ENCODE measurements at regions not wholly inside any gene's neighbourhood (a gene's known extent, or its start where the extent isn't known, plus 50 kb on each side); places are given as distances from the start of the nearest gene placed in this dataset.

- no peaks in the 10 kb centered on the region for H3K4me1 ChIP-seq
- H3K9me3 ChIP-seq = no peaks in the 10 kb centered on the region
- DNase-seq = no peak
- no peaks in the 10 kb centered on the region for H3K27me3 ChIP-seq
- no peak overlapping the region for H3K9ac ChIP-seq (ENCODE audit: low read depth in 2 of 2, low read length in 2 of 2)
- intact Hi-C loops (cut with DNase I) = no loop called here
- no peaks in the 10 kb centered on the region for H3K36me3 ChIP-seq
- no peak overlapping the region for H3K27ac ChIP-seq
- TF ChIP-seq CTCF (IDR thresholded peaks at IDR 0.05) = no peak
- H3K4me3 ChIP-seq = no peak overlapping the region
Measured at GRCh38 chr13:82636119-82636518, 1246.2 kb downstream of the SLITRK1 start.

GRCh38 chr13:82634946-82635345 lies 1247.3 kb downstream of the SLITRK1 start:
- Histone ChIP-seq H3K4me1 (no peaks in the 10 kb centered on the region), H3K4me3 (no peak overlapping the region), H3K27ac (no peak overlapping the region), H3K9ac (ENCODE audit: low read depth in 2 of 2, low read length in 2 of 2) (no peak overlapping the region), H3K36me3 (no peaks in the 10 kb centered on the region), H3K27me3 (no peaks in the 10 kb centered on the region), H3K9me3 (no peaks in the 10 kb centered on the region)
- DNase-seq = no peak
- intact Hi-C loops (cut with DNase I) = no loop called here
- no peak for TF ChIP-seq CTCF (IDR thresholded peaks at IDR 0.05)

DNA sequence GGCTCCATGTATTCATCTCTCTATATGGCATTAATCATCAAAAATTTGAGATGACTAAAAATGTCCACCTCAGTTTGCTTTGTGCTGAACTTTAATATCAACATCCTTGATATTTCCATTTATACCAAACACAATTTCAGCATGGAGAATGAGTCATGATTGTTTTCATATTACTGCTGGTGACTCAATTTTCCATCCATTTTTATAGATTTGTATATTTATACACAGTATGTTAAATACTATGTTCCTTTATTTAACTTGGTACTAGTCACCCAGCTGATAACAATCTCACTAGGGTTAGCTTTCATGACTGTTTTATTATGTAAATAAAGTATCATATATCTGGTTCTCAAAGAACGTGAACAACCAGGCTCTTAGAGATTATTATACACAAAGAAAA lies 1255.1 kb downstream of the SLITRK1 start:
- DNase-seq = no peak
- intact Hi-C loops (cut with DNase I) = no loop called here

GRCh38 chr13:82625717-82626116 lies 1256.6 kb downstream of the SLITRK1 start:
- DNase-seq = no peak
- no peaks in the 10 kb centered on the region for H3K27me3 ChIP-seq
- no peak overlapping the region for H3K27ac ChIP-seq
- no peaks in the 10 kb centered on the region for H3K36me3 ChIP-seq
- no peak overlapping the region for H3K9ac ChIP-seq (ENCODE audit: low read depth in 2 of 2, low read length in 2 of 2)
- H3K4me3 ChIP-seq = no peak overlapping the region
- no peak for TF ChIP-seq CTCF (IDR thresholded peaks at IDR 0.05)
- H3K9me3 ChIP-seq = no peaks in the 10 kb centered on the region
- intact Hi-C loops (cut with DNase I) = no loop called here
- no peaks in the 10 kb centered on the region for H3K4me1 ChIP-seq

More for the DNA sequence above, 1255.1 kb downstream of the SLITRK1 start:
- H3K4me1 ChIP-seq = no peaks in the 10 kb centered on the region
- no peak overlapping the region for H3K27ac ChIP-seq
- no peak overlapping the region for H3K4me3 ChIP-seq
- H3K36me3 ChIP-seq = no peaks in the 10 kb centered on the region
- H3K9me3 ChIP-seq = no peaks in the 10 kb centered on the region
- TF ChIP-seq CTCF (IDR thresholded peaks at IDR 0.05) = no peak
- no peak overlapping the region for H3K9ac ChIP-seq (ENCODE audit: low read depth in 2 of 2, low read length in 2 of 2)
- no peaks in the 10 kb centered on the region for H3K27me3 ChIP-seq

DNA sequence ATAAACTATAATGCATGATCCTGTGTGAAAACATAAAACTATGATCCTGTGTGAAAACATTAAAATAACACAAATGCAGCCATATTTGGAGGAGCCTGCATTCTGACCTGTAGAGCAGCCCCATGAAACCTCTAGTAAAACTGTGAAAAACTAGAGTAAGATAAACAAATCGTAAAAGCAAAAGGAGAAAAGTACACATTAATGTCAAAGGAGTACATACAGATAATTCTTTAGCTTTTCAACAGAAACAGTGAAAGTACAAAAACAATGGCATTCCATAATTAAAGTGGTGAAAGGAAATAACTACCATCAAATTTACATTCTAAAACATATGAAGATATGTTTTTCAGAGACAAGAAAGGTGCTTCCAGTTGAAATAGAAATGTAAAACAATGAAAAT lies 1267.2 kb downstream of the SLITRK1 start:
- intact Hi-C loops (cut with DNase I) = no loop called here
- no peak overlapping the region for H3K27ac ChIP-seq
- DNase-seq = no peak

More for the DNA sequence above, 1267.2 kb downstream of the SLITRK1 start:
- no peaks in the 10 kb centered on the region for H3K9me3 ChIP-seq
- H3K4me1 ChIP-seq = no peaks in the 10 kb centered on the region
- no peak overlapping the region for H3K9ac ChIP-seq (ENCODE audit: low read depth in 2 of 2, low read length in 2 of 2)
- H3K4me3 ChIP-seq = no peak overlapping the region
- no peaks in the 10 kb centered on the region for H3K36me3 ChIP-seq
- TF ChIP-seq CTCF (IDR thresholded peaks at IDR 0.05) = no peak
- H3K27me3 ChIP-seq = no peaks in the 10 kb centered on the region

Data from colonic mucosa (tissue), 4 donors.